BJ (cell line): ENCODE measurements at regions not wholly inside any gene's neighbourhood (a gene's known extent, or its start where the extent isn't known, plus 50 kb on each side); places are given as distances from the start of the nearest gene placed in this dataset.

Experiments used
- CTCF ChIA-PET: fragments of 350-600 bp; formaldehyde crosslinking; extraction: SDS; loops from one replicate; lab custom pipeline; 2021; ENCODE audit warnings: antibody characterized with exemption, inconsistent platforms; lab: Yijun Ruan, JAX
- POLR2A ChIA-PET: fragments of 300-600 bp; sonication (Branson Sonifier 250); formaldehyde crosslinking; extraction: SDS; loops from one replicate; lab custom pipeline; 2021; ENCODE audit warnings: antibody characterized with exemption; lab: Charles Lee
- DNase-seq: peaks from one replicate; pipeline ENCODE4 v3.0.0-alpha.2; 2011; ENCODE audit warnings: low read depth
- H3K27me3 ChIP-seq: 2 replicates; pipeline ENCODE4 v1.6.0; 2011; ENCODE audit warnings: low read length; ENCODE audit not compliant: control insufficient read depth, insufficient read depth
- H3K36me3 ChIP-seq: 2 replicates; pipeline ENCODE4 v1.5.1; 2011; ENCODE audit warnings: low read length; ENCODE audit not compliant: control insufficient read depth, insufficient read depth
- H3K4me3 ChIP-seq: 2 replicates; pipeline ENCODE4 v1.5.1; 2011; ENCODE audit warnings: low read depth, mild to moderate bottlenecking, control low read depth, low read length
- TF ChIP-seq, protein P1 (sequence below): IDR thresholded peaks from 2 replicates; pipeline ENCODE4 v1.5.1; 2011; ENCODE audit warnings: low read depth, mild to moderate bottlenecking, control low read depth, inconsistent platforms, low read length, moderate library complexity; ENCODE audit not compliant: insufficient read depth

DNA sequence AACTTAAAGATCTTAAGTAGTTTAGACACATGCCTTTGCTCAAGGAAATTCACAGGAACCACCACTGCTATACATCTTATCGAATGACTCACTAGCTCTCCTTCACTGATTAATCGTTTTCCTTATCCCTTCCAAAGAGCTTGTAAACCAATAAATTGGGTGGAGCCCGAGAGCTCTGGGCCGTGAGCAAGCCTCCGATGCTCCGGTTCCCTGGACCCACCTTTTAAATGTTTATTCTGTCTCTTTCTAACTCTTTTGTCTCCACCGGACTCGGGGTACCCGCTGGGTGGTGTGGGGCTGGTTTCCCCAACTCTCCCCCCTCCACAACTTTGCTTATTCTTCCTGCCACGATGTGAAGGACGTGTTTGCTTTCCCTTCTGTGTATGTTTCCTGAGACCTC lies 292.9 kb upstream of the TMEFF2 start:
- POLR2A ChIA-PET, result no interaction called here
- CTCF ChIA-PET, result no interaction called here

DNA sequence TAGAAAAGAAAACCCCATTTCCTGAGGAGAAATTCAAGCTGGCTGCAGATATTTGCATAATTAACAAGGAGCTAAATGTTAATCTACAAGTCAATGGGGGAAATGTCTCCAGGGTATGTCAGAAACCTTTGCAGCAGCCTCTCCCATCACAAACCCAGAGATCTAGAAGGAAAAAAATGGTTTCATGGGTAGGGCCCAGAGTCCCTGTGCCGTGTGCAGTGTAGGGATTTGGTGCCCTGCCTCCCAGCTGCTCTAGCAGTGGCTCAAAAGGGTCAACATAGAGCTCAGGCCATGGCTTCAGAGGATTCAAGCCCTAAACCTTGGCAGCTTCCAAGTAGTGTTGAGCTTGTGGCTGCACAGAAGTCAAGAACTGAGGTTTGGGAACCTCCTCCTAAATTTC lies 290.2 kb upstream of the TMEFF2 start:
- TF ChIP-seq, protein P1, sequence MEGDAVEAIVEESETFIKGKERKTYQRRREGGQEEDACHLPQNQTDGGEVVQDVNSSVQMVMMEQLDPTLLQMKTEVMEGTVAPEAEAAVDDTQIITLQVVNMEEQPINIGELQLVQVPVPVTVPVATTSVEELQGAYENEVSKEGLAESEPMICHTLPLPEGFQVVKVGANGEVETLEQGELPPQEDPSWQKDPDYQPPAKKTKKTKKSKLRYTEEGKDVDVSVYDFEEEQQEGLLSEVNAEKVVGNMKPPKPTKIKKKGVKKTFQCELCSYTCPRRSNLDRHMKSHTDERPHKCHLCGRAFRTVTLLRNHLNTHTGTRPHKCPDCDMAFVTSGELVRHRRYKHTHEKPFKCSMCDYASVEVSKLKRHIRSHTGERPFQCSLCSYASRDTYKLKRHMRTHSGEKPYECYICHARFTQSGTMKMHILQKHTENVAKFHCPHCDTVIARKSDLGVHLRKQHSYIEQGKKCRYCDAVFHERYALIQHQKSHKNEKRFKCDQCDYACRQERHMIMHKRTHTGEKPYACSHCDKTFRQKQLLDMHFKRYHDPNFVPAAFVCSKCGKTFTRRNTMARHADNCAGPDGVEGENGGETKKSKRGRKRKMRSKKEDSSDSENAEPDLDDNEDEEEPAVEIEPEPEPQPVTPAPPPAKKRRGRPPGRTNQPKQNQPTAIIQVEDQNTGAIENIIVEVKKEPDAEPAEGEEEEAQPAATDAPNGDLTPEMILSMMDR, result no peak
- Histone ChIP-seq H3K4me3 (no peak overlapping the region), H3K27me3 (no peaks in the 10 kb centered on the region), H3K36me3 (no peaks in the 10 kb centered on the region)
- ChIA-PET CTCF (no interaction called here), POLR2A (no interaction called here)
- no peak for DNase-seq

More for the DNA sequence above, 292.9 kb upstream of the TMEFF2 start:
- TF ChIP-seq, protein P1, result no peak
- no peaks in the 10 kb centered on the region for H3K27me3 ChIP-seq
- DNase-seq, result no peak
- no peak overlapping the region for H3K4me3 ChIP-seq
- no peaks in the 10 kb centered on the region for H3K36me3 ChIP-seq

DNA sequence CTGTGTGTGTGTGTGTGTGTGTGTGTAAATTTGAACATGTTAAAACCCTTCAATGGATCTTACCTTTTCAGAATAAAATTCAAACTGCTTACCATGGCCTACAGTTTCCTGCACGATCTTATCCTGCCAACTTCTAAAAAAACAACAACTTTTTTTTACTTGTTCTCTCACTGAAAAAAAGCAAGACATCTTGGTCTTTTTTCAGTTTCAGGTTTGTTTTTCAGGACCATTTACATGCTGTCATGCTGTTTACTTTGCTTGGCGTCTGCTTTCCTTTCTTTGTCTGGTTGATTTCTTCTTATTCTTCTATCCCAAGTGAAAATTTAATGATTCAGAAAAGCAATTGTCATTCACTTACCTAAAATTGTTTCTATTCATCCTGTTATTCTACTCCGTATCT lies 286.3 kb upstream of the TMEFF2 start:
- no peak for DNase-seq
- ChIA-PET CTCF (no interaction called here), POLR2A (no interaction called here)
- TF ChIP-seq, protein P1, result no peak
- no peaks in the 10 kb centered on the region for H3K36me3 ChIP-seq
- H3K27me3 ChIP-seq, result no peaks in the 10 kb centered on the region
- H3K4me3 ChIP-seq, result no peak overlapping the region

DNA sequence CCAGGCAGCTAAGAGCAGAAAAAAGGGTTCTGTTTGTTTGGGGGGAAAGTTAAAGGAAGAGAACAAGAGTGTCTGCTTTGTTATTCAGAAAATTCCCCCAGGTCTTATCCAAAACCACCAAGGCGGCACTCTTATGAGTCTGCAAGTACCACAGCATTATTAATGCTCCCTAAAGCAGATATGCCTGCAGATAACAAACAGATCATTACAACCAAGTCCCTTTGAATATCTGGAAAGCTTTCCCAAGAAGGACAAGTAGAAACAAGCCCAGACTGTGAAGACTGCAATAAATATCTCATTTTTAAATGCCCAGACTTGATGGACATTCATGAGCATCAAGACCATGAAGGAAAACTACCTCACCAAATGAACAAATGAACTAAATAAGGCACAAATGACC lies 278.6 kb upstream of the TMEFF2 start:
- TF ChIP-seq, protein P1, result no peak
- ChIA-PET CTCF (no interaction called here), POLR2A (no interaction called here)
- H3K36me3 ChIP-seq, result no peaks in the 10 kb centered on the region
- no peaks in the 10 kb centered on the region for H3K27me3 ChIP-seq
- no peak for DNase-seq
- H3K4me3 ChIP-seq, result no peak overlapping the region

DNA sequence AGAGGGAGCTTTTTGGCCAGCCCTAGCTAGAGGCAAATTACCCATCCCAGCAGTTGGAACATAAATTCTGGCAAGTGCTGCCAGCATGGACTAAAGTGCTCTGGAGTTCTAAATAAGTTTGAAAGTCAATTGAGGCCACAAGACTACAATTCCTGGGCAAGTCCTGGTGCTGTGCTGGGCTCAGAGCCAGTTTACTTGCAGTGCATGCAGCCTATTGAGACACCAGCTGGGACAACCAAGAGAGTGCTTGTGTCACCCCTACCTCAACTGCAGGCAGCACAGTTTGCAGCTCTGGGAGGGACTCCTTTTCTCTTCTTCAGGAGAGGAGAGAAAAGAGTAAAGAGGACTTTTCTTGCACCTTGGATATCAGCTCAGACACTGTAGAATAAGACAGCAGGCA lies 277.2 kb upstream of the TMEFF2 start:
- no peaks in the 10 kb centered on the region for H3K27me3 ChIP-seq
- no peak overlapping the region for H3K4me3 ChIP-seq
- TF ChIP-seq, protein P1, result no peak
- CTCF ChIA-PET, result no interaction called here
- no peak for DNase-seq
- no peaks in the 10 kb centered on the region for H3K36me3 ChIP-seq
- POLR2A ChIA-PET, result no interaction called here
